GM20000 (cell line): ENCODE measurements at regions not wholly inside any gene's neighbourhood (a gene's known extent, or its start where the extent isn't known, plus 50 kb on each side); places are given as distances from the start of the nearest gene placed in this dataset.

Source experiments
- DNase-seq: peaks from one replicate; pipeline ENCODE4 v3.0.0; 2012; ENCODE audit warnings: low spot score
- TF ChIP-seq, protein P1 (sequence below): IDR thresholded peaks from 2 replicates; pipeline ENCODE4 v1.5.1; 2012; ENCODE audit warnings: mild to moderate bottlenecking, control low read depth; ENCODE audit errors: extremely low read depth, missing control alignments

DNA sequence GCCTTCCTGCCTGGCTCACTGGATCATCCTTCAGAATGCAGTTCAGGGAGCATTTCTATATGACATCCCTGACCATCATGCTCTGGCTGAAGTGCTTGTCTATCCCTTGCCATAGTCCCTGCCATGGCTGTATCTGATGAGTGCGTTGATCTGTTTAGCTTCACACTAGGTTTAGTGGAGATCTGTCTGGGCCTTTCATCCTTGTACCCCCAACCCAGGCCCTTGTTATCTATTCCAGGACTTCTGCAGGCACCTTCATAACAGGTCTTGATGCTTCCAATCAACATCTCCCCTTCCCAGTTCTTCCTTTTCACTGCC, 102.4 kb downstream of the QRSL1 start:
- no peak for DNase-seq
- TF ChIP-seq, protein P1, sequence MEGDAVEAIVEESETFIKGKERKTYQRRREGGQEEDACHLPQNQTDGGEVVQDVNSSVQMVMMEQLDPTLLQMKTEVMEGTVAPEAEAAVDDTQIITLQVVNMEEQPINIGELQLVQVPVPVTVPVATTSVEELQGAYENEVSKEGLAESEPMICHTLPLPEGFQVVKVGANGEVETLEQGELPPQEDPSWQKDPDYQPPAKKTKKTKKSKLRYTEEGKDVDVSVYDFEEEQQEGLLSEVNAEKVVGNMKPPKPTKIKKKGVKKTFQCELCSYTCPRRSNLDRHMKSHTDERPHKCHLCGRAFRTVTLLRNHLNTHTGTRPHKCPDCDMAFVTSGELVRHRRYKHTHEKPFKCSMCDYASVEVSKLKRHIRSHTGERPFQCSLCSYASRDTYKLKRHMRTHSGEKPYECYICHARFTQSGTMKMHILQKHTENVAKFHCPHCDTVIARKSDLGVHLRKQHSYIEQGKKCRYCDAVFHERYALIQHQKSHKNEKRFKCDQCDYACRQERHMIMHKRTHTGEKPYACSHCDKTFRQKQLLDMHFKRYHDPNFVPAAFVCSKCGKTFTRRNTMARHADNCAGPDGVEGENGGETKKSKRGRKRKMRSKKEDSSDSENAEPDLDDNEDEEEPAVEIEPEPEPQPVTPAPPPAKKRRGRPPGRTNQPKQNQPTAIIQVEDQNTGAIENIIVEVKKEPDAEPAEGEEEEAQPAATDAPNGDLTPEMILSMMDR = no peak

DNA sequence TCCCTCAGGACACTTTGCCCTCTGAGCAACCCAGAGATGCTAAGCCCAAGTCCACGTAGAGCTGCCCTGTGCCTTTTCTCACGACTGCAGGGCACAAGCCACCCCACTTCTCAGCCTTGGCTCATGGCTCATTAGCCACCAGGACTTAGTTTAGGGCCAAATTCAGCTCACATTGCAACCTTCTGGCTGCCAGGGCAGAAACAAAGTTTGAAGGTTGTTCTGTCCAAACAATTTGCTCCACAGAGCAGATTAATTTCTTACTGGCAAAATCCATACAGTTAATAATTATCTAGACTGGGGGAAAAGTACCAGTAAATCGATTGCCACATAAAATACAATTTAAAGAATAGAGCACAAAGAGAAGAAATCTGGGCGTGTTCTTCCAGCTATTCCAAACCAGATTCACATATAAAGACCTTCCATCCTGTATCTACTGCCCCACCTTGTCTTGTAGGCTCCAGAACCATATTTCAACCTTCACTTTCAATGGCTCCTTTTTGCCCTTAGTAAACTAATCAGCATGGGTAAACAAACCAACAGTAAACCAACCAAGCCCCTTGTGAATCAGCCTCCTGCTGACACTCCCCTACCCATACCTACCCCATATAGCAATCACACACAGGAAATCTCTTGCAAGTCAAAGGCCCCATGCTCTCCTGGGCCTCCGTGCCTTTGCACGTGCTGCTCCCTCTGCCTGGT, 101.9 kb downstream of the QRSL1 start:
- DNase-seq = no peak
- TF ChIP-seq, protein P1 = no peak

DNA sequence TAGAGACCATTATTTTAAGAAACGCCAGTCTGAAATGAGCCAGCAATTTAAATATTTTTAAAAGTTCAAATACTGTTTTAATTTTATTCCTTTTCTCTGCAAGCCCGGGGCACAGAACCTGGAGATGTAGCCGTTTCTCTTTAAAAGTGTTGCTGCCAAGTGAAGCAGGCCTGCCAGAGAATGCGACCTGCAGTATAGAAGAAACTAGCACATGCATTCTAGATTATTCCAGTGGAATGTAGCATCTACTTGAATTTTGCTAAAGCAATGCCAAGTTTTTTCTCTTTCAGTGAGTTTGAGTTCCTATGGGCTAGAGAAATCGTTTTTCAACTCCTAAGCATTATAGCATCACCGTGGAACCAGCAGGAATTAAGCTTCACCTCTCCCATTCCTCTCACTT, 101.3 kb downstream of the QRSL1 start:
- no peak for DNase-seq
- TF ChIP-seq, protein P1 = no peak

DNA sequence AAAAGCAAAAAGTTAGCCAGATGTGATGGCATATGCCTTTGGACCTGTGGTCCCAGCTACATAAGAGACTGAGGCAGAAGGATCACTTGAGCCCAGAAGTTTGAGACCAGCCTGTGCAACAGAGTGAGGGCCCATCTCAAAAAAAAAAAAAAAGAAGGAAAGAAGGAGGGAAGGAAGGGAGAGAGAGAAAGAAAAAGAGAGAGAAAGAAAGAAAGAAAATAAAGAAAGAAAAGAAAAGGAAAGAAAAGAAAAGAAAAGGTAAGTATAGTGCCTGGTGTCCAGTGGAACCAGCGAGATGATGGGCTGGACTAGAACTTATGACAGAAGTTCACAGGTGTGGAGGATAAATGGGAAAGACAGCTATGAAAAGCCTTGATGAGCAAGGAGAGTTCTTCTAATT, 100.9 kb downstream of the QRSL1 start:
- TF ChIP-seq, protein P1 = no peak
- no peak for DNase-seq

DNA sequence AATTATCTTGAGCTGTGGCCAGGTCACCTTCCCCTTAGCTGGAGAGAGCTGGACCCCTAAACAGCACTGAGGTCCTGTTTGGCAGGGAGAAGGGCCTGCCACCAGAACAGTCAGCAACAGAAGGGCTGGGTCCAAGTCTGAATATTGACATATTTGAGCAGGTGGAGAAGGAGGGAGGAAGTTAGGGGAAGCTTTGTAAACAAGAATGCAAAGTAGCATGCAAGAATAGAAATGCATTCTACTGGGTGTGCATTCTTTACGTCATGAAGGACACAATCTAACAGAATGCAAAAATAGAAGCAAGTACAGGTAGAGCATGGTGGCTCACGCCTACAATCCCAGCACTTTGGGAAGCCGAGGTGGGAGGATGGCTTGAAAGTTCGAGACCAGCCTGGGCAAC, 100.5 kb downstream of the QRSL1 start:
- DNase-seq = no peak
- TF ChIP-seq, protein P1 = no peak

DNA sequence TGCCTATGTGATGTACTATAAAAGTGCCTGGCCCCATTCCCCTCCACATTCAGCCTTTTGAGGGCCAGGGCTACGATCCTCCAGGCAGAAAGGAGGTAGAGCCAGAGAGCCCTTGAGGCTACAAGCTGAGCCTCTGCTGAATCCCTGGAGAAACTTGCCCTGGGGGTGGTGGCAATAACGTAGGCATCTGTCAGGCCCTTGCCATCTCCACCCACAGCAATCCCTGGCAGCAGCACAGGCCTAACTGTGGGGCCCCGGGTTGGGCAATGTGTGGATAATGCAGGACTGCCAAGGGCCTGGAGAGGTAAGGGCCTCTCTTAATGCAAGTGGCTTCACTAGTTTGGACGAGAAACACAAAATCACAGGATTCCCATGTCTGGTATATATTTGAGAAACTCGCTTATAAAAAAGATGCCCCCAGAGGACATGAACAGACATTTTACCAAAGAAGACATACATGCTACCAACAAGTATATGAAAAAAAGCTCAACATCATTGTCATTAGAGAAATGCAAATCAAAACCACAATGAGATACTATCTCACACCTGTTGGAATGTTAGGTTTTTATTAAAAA, 99.0 kb downstream of the QRSL1 start:
- DNase-seq = no peak
- TF ChIP-seq, protein P1 = no peak

DNA sequence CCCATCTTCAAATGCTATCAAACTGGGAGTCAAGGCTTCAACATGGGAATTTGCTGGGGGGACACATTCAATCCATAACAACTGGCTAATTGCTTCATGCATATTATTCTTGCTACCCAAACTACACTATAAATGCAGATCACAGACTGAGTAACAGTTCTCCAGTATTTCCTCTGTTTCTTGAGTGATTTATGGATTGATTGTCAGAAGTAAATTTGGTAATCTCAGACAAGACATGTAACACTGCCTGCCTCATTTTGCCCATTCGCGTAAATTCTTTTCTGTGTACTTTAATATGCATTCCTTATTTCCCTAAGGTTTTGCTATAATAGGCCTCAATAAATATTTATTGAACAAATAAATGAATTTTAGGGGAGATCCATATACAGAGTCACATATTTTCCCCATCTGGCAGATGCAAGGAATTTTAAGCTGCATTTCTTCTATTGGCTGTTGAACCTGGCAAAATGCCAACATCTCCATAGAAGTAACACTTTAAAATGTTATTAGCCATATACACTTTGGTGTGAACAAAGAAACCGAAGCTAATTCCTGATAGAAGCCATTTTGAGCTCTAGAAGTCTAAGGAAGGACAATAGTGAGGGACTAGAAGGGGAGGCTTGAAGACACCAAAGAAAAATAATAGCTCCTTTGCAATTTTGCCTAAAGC, 98.2 kb downstream of the QRSL1 start:
- no peak for DNase-seq
- TF ChIP-seq, protein P1 = no peak
